Stimulated activated naive CD8-positive, alpha-beta T cell treated with anti-CD3 and anti-CD28 coated beads, Interleukin-15, Interleukin-2, amounts not matched to agents 100 U/mL and 50 U/mL, for 24 hours (primary cell): ENCODE measurements at regions not wholly inside any gene's neighbourhood (a gene's known extent, or its start where the extent isn't known, plus 50 kb on each side); places are given as distances from the start of the nearest gene placed in this dataset.
"Not testable (repeated sequence)": the region's sequence is repeated elsewhere in the genome, so short reads cannot be mapped to it uniquely, and the experiment has no call there.

Experiments used
- ATAC-seq: fragments of 150-1000 bp; cut with Tn5 transposase; one replicate; pipeline ENCODE4 v1.10.0; 2021
- DNase-seq: peaks from one replicate; pipeline ENCODE4 v3.0.0; 2021

- ATAC-seq (no peak), DNase-seq (no peak)
These were observed 78.4 kb downstream of the ADAMTS15 start for GRCh38 chr11:130526846-130527245.

- DNase-seq: no peak
- ATAC-seq: no peak
These were observed 79.3 kb downstream of the ADAMTS15 start for GRCh38 chr11:130527636-130528297.

GRCh38 chr11:130528298-130529261, 80.1 kb downstream of the ADAMTS15 start:
- ATAC-seq (no peak), DNase-seq (no peak)

- ATAC-seq (no peak), DNase-seq (no peak)
These were observed 80.9 kb downstream of the ADAMTS15 start for GRCh38 chr11:130529366-130529765.

- no peak for DNase-seq
- ATAC-seq: no peak
These were observed 82.6 kb downstream of the ADAMTS15 start for GRCh38 chr11:130531061-130531460.

- no peak for ATAC-seq
- DNase-seq: no peak
These were observed 84.8 kb downstream of the ADAMTS15 start for GRCh38 chr11:130533113-130533798.

GRCh38 chr11:130533871-130534270, 85.4 kb downstream of the ADAMTS15 start:
- ATAC-seq (no peak), DNase-seq (no peak)

GRCh38 chr11:130534551-130534950, 86.1 kb downstream of the ADAMTS15 start:
- DNase-seq (no peak), ATAC-seq (no peak)

- no peak for DNase-seq
- no peak for ATAC-seq
These were observed 87.1 kb downstream of the ADAMTS15 start for GRCh38 chr11:130535520-130535919.

- DNase-seq: no peak
- no peak for ATAC-seq
These were observed 87.9 kb downstream of the ADAMTS15 start for GRCh38 chr11:130536106-130537040.

- DNase-seq: not testable (repeated sequence)
These were observed 91.2 kb downstream of the ADAMTS15 start for GRCh38 chr11:130539680-130540079.

GRCh38 chr11:130544266-130544665, 95.8 kb downstream of the ADAMTS15 start:
- ATAC-seq (no peak), DNase-seq (no peak)

More at GRCh38 chr11:130539680-130540079, 91.2 kb downstream of the ADAMTS15 start:
- not testable (repeated sequence) for ATAC-seq

- DNase-seq (no peak), ATAC-seq (no peak)
These were observed 97.1 kb downstream of the ADAMTS15 start for GRCh38 chr11:130545449-130546072.

GRCh38 chr11:130546438-130546837, 98.0 kb downstream of the ADAMTS15 start:
- ATAC-seq: no peak

GRCh38 chr11:130546901-130547694, 98.7 kb downstream of the ADAMTS15 start:
- DNase-seq (no peak), ATAC-seq (no peak)

More at GRCh38 chr11:130546438-130546837, 98.0 kb downstream of the ADAMTS15 start:
- DNase-seq: no peak

GRCh38 chr11:130547761-130548490, 99.5 kb downstream of the ADAMTS15 start:
- ATAC-seq: no peak
- no peak for DNase-seq

GRCh38 chr11:130548491-130548833, 100.0 kb downstream of the ADAMTS15 start:
- ATAC-seq (no peak), DNase-seq (no peak)

- DNase-seq (no peak), ATAC-seq (no peak)
These were observed 101.1 kb downstream of the ADAMTS15 start for GRCh38 chr11:130549393-130549999.

- no peak for ATAC-seq
- DNase-seq: no peak
These were observed 101.7 kb downstream of the ADAMTS15 start for GRCh38 chr11:130550150-130550549.
